ENCODE measurements at regions not wholly inside any gene's neighbourhood (a gene's known extent, or its start where the extent isn't known, plus 50 kb on each side); places are given as distances from the start of the nearest gene placed in this dataset.

- Histone ChIP-seq H3K36me3 (no peaks in the 10 kb centered on the region), H3K27me3 (replicated peaks; ENCODE audit: insufficient read depth) (peaks cover 3% of the 10 kb centered on the region), H3K27ac (no peak overlapping the region), H3K4me3 (no peak overlapping the region), H3K4me1 (replicated peaks) (no peaks in the 10 kb centered on the region), H3K9me3 (no peaks in the 10 kb centered on the region)
- TF ChIP-seq POLR2A (IDR thresholded peaks at IDR 0.05) (no peak), POLR2AphosphoS5 (IDR thresholded peaks at IDR 0.05) (no peak)
- TF ChIP-seq, protein P1, sequence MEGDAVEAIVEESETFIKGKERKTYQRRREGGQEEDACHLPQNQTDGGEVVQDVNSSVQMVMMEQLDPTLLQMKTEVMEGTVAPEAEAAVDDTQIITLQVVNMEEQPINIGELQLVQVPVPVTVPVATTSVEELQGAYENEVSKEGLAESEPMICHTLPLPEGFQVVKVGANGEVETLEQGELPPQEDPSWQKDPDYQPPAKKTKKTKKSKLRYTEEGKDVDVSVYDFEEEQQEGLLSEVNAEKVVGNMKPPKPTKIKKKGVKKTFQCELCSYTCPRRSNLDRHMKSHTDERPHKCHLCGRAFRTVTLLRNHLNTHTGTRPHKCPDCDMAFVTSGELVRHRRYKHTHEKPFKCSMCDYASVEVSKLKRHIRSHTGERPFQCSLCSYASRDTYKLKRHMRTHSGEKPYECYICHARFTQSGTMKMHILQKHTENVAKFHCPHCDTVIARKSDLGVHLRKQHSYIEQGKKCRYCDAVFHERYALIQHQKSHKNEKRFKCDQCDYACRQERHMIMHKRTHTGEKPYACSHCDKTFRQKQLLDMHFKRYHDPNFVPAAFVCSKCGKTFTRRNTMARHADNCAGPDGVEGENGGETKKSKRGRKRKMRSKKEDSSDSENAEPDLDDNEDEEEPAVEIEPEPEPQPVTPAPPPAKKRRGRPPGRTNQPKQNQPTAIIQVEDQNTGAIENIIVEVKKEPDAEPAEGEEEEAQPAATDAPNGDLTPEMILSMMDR (IDR thresholded peaks at IDR 0.05), result no peak
- no peak for DNase-seq (ENCODE audit: low spot score)
- WGBS, result 58% methylated on average over 2 of the region's 2 CpGs
- intact Hi-C loops (cut with DNase I), result no loop called here
These were observed 84.3 kb upstream of the NLRP1 start for GRCh38 chr17:5668557-5669138.

DNA sequence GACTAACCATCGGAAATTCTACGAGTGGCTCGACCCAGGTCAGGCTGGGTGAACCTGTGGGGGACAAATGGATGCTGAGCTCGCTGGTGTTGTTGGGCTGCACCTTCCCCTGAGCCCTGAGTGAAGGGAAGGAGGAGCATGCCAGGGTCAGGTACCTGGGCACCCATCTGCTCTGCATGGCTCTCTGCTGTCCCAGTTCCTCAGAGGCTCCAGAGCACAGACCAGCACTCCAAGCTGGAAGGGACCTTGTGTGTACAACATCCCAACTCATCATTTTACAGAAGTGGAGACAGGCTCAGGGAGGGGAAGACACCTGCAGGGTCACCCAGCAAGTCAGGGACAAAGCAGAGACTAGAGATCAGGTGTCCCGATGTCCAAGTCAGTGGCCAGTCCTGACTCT is 84.9 kb upstream of the NLRP1 start:
- no peaks in the 10 kb centered on the region for H3K36me3 ChIP-seq
- TF ChIP-seq, protein P1 (IDR thresholded peaks at IDR 0.05), result no peak
- no peak for TF ChIP-seq POLR2A (IDR thresholded peaks at IDR 0.05)
- DNase-seq (ENCODE audit: low spot score), result no peak
- H3K4me3 ChIP-seq, result no peak overlapping the region
- intact Hi-C loops (cut with DNase I), result no loop called here
- no peaks in the 10 kb centered on the region for H3K4me1 ChIP-seq (replicated peaks)
- no peak overlapping the region for H3K27ac ChIP-seq
- peaks cover 3% of the 10 kb centered on the region for H3K27me3 ChIP-seq (replicated peaks; ENCODE audit: insufficient read depth)
- no peaks in the 10 kb centered on the region for H3K9me3 ChIP-seq
- WGBS, result 72% methylated on average over 5 of the region's 5 CpGs

GRCh38 chr17:5672141-5672540 is 87.8 kb upstream of the NLRP1 start:
- no peaks in the 10 kb centered on the region for H3K27me3 ChIP-seq (replicated peaks; ENCODE audit: insufficient read depth)
- WGBS, result 70% methylated on average over 2 of the region's 3 CpGs
- H3K4me1 ChIP-seq (replicated peaks), result no peaks in the 10 kb centered on the region
- TF ChIP-seq, protein P1 (IDR thresholded peaks at IDR 0.05), result no peak
- TF ChIP-seq POLR2A (IDR thresholded peaks at IDR 0.05), result no peak
- no peak for TF ChIP-seq POLR2AphosphoS5 (IDR thresholded peaks at IDR 0.05)
- no peak for DNase-seq (ENCODE audit: low spot score)
- H3K36me3 ChIP-seq, result no peaks in the 10 kb centered on the region
- no peak overlapping the region for H3K4me3 ChIP-seq
- H3K27ac ChIP-seq, result no peak overlapping the region
- intact Hi-C loops (cut with DNase I), result no loop called here
- H3K9me3 ChIP-seq, result no peaks in the 10 kb centered on the region

- intact Hi-C loops (cut with DNase I), result no loop called here
- no peak for DNase-seq (ENCODE audit: low spot score)
- Histone ChIP-seq H3K36me3 (no peaks in the 10 kb centered on the region), H3K27me3 (replicated peaks; ENCODE audit: insufficient read depth) (no peaks in the 10 kb centered on the region), H3K27ac (no peak overlapping the region), H3K4me3 (no peak overlapping the region), H3K9me3 (no peaks in the 10 kb centered on the region), H3K4me1 (replicated peaks) (no peaks in the 10 kb centered on the region)
- no peak for TF ChIP-seq POLR2A (IDR thresholded peaks at IDR 0.05)
- no peak for TF ChIP-seq POLR2AphosphoS5 (IDR thresholded peaks at IDR 0.05)
- TF ChIP-seq, protein P1 (IDR thresholded peaks at IDR 0.05), result no peak
- WGBS, result 70% methylated on average over 5 of the region's 5 CpGs
These were observed 88.6 kb upstream of the NLRP1 start for GRCh38 chr17:5672815-5673430.

All from prostate gland (tissue), 2 donors.